Activated naive CD4-positive, alpha-beta T cell treated with anti-CD3 and anti-CD28 coated beads, Interleukin-2, amount 10 ng/mL, durations not matched to agents 7 days and 5 days (primary cell): ENCODE measurements at regions not wholly inside any gene's neighbourhood (a gene's known extent, or its start where the extent isn't known, plus 50 kb on each side); places are given as distances from the start of the nearest gene placed in this dataset.

Source experiments
- CTCF ChIA-PET: fragments of 350-600 bp; sonication (Branson Sonifier 250); formaldehyde crosslinking; loops from one replicate; lab custom pipeline; 2021; ENCODE audit warnings: antibody characterized with exemption; lab: Charles Lee
- DNase-seq: peaks from one replicate; pipeline ENCODE4 v3.0.0-alpha.2; 2020
- H3K27ac Mint-ChIP-seq: one replicate; pipeline ENCODE4 v1.8.0; 2021; ENCODE audit warnings: mild to moderate bottlenecking, moderate library complexity, mixed read lengths
- H3K27me3 Mint-ChIP-seq: one replicate; pipeline ENCODE4 v1.8.0; 2021; ENCODE audit warnings: mild to moderate bottlenecking, mixed read lengths
- H3K36me3 Mint-ChIP-seq: one replicate; pipeline ENCODE4 v1.8.0; 2021; ENCODE audit warnings: mixed read lengths
- H3K4me1 Mint-ChIP-seq: one replicate; pipeline ENCODE4 v1.8.0; 2021; ENCODE audit warnings: mixed read lengths
- H3K4me3 Mint-ChIP-seq: one replicate; pipeline ENCODE4 v1.8.0; 2021; ENCODE audit warnings: mild to moderate bottlenecking, moderate library complexity, mixed read lengths
- H3K9me3 Mint-ChIP-seq: one replicate; pipeline ENCODE4 v1.8.0; 2021; ENCODE audit warnings: mixed read lengths

DNA sequence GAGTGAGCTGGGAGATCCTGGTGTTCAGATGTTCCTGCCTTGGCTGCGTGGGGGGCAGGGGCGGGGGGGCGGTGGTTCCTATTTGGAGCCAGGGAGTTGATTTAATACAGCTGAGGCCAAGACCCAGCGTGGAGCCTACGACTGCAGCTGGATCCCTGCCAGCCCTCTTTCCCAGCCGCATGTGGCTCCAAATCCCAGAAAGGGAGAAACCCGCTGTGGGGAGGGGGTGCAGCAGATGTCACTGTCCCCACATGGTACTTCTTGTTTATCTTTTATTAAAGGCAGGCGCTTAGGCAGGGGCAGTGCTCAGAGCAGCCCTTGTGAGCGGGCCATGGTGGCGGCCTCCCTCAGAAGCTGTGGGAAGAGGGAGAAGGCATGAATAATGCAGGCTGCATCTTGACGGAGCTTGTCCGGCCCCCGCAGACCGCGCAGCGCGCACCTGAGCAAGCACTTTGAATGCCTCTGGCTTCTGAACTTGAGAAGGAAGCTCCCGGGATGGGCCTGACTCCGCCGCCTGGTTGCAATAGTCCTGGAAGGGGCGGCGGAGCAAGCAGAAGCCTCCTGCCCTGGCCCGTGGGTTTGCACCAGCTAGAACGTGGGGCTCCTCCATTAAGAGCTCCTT, 112.1 kb downstream of the GLI2 start:
- no peak overlapping the region for H3K27ac Mint-ChIP-seq
- H3K4me3 Mint-ChIP-seq: no peak overlapping the region
- no peaks in the 10 kb centered on the region for H3K36me3 Mint-ChIP-seq
- no peaks in the 10 kb centered on the region for H3K27me3 Mint-ChIP-seq
- CTCF ChIA-PET: no interaction called here
- no peaks in the 10 kb centered on the region for H3K9me3 Mint-ChIP-seq
- DNase-seq: no peak
- no peaks in the 10 kb centered on the region for H3K4me1 Mint-ChIP-seq

DNA sequence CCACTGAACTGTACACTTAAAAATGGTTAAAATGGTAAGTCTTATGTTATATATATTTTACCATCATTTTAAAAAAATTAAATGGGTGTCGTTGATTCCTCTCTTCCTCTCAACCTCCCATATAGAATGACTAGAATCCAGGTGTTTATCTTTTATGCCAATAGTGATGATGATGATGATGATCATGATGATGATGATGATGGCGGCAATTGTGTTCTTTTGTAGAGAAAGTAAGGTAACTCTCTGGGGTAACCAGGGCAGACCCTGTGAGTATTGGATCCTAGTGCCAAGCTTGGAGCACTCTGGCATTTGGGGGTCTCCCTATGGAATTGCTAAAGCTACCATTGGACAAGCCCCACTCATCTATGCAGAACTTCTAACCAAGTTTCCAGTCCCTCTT, 113.6 kb downstream of the GLI2 start:
- CTCF ChIA-PET: no interaction called here

DNA sequence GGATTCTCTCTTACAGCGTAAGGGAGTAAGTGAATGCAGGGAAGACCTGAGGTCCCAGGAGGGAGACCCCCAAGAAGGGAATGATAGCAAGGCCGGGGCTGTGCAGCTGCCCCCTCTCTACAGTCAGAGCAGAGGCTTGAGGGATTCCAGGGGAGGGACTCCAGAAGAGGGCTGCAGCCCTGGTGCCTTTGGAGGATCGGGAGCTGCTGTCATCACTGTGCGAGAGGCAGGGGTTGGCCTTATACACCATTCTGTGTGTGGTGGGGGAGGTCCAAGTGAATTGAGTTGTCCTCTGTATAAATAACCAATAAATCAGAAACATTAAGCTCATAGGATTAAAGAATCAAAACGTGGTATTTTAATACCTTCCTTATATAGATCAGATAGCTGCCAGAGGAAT, 114.9 kb downstream of the GLI2 start:
- no peak overlapping the region for H3K4me3 Mint-ChIP-seq
- CTCF ChIA-PET: no interaction called here
- H3K27ac Mint-ChIP-seq: no peak overlapping the region
- H3K9me3 Mint-ChIP-seq: no peaks in the 10 kb centered on the region
- DNase-seq: no peak
- no peaks in the 10 kb centered on the region for H3K36me3 Mint-ChIP-seq
- H3K4me1 Mint-ChIP-seq: no peaks in the 10 kb centered on the region
- H3K27me3 Mint-ChIP-seq: peaks cover 3% of the 10 kb centered on the region

More for the DNA sequence above, 113.6 kb downstream of the GLI2 start:
- Mint-ChIP-seq H3K9me3 (no peaks in the 10 kb centered on the region), H3K4me3 (no peak overlapping the region), H3K4me1 (no peaks in the 10 kb centered on the region), H3K27ac (no peak overlapping the region), H3K36me3 (no peaks in the 10 kb centered on the region), H3K27me3 (peaks cover 3% of the 10 kb centered on the region)
- DNase-seq: no peak

DNA sequence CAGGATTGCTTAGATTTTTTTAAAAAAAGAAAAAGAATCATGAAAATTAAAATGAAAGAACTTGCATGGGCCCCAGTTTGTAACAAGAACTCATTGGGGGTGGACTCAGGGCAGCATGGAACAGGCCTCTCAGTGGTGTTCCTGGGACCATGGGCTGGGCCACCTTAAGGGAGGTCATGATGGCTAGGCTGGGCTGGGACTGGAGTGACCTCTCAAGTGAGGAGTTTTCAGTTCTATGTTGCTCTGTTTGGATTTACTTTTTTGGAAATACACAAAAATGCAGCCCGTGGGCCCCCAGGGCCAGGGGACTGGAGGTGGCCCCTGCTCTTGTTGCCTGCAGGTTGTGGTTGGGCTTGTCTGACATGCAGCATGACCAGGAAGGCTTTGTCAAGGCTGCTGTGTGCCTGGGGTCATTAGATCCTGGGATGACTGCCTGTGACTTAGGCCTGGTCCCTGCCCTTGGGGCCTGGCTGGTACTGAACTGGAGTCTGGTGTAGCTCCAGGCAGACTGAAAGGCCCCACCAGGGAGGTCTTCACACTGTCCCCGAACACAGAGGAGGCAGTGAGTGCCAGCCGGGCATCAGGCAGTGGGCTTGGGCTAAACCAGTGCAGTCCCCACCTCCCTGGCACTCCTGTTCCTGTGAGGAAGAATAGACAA, 115.6 kb downstream of the GLI2 start:
- H3K4me3 Mint-ChIP-seq: no peak overlapping the region
- H3K4me1 Mint-ChIP-seq: no peaks in the 10 kb centered on the region
- DNase-seq: no peak
- no peak overlapping the region for H3K27ac Mint-ChIP-seq
- CTCF ChIA-PET: no interaction called here
- peaks cover 3% of the 10 kb centered on the region for H3K27me3 Mint-ChIP-seq
- no peaks in the 10 kb centered on the region for H3K36me3 Mint-ChIP-seq
- H3K9me3 Mint-ChIP-seq: no peaks in the 10 kb centered on the region

DNA sequence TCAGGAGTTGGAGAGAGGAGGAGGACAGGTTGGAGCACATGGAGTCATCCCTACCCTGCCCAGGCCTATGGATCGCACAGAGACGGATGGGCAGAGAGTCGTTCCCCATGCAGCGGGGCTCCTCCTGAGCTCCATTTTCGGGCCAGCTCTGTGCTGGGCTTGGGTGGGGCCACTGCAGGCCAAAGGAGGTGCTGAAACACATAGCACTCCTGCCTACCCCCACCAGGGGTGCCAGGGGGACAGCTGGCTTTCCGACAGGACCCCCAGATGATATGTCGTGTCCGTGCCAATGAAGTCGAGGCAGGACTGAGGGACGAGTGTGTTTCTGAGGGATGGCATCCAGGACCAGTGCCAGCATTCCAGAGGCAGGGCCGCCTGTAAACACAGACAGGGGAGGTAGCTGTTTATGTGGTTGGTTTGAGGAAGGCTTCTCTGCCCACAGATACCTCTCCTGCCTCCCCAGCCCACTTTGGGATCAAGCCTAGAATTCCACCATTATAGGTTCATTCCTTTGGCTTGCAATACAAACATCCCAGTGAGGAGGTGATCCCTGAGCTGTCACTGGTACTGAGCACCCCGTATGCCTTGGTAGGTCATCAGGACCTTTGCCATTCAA, 116.6 kb downstream of the GLI2 start:
- no peak for DNase-seq
- Mint-ChIP-seq H3K36me3 (no peaks in the 10 kb centered on the region), H3K4me3 (no peak overlapping the region), H3K27ac (no peak overlapping the region), H3K27me3 (peaks cover 3% of the 10 kb centered on the region), H3K9me3 (no peaks in the 10 kb centered on the region), H3K4me1 (no peaks in the 10 kb centered on the region)
- CTCF ChIA-PET: no interaction called here

DNA sequence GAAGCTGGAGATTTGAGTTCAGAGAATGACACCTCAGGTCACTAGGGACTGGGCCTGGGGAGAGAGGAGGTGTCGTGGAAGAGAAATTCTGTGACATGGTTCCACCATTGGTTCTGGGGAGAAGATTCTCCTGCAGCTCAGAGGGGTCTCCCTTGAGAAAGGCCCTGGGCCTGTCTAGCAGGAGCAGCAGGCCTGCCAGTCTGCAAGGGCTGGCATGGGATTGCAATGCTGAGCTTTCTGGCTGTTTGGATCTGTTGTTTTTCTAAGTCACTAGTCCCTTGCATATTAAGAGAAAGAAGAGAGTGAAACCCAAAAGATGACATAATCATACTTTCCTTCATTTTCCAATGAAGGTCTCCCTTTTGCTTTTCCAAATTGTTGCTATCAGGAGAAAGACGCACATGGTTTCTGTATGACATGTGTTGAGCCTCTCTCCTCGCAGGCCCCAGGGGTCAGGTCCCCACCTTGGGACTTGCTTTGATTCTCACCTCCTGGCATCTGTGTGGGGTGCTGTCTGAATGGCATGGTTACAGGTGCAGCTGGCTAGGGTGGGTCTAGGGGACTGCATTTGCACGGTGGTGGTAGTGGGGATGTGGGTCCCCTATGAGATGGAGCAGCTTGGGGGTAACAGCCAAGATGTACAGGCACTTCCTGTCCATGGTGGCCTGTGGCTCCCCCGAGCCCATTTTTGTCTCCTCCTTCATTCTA, 117.8 kb downstream of the GLI2 start:
- H3K36me3 Mint-ChIP-seq: no peaks in the 10 kb centered on the region
- CTCF ChIA-PET: no interaction called here
- no peak for DNase-seq
- no peak overlapping the region for H3K27ac Mint-ChIP-seq
- no peak overlapping the region for H3K4me3 Mint-ChIP-seq
- no peaks in the 10 kb centered on the region for H3K4me1 Mint-ChIP-seq
- peaks cover 3% of the 10 kb centered on the region for H3K27me3 Mint-ChIP-seq
- no peaks in the 10 kb centered on the region for H3K9me3 Mint-ChIP-seq

DNA sequence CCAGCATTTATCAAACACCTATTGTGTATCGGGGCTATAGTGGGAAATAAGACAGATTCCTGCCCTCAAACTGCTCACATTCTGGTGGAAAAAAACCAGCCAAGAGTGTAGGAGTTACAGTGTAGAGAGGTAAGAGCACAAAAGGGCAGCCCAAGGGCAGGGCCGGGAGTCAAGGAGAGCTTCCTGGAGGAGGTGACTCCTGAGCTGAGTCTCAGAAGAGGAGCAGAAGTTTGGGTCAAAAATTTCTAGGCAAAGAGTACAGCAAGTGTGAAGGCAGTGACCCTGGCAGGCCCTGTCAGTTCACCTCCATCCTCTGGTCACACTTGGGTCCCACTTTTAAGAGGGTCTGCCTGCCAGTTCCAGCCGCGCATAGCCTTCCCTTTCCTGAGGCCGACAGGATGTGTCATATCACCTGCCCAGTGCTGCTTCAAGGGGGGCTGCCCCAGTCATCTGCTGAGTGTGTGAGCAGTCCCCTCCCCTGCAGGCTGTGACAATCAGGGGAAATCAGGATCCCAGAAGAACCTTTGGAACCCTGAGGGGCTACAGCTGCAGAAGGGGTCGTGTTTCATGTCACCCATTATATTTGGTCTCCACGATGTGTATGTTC, 118.4 kb downstream of the GLI2 start:
- Mint-ChIP-seq H3K4me1 (no peaks in the 10 kb centered on the region), H3K27me3 (peaks cover 3% of the 10 kb centered on the region), H3K36me3 (no peaks in the 10 kb centered on the region), H3K27ac (no peak overlapping the region), H3K4me3 (no peak overlapping the region), H3K9me3 (no peaks in the 10 kb centered on the region)
- no peak for DNase-seq
- CTCF ChIA-PET: no interaction called here

DNA sequence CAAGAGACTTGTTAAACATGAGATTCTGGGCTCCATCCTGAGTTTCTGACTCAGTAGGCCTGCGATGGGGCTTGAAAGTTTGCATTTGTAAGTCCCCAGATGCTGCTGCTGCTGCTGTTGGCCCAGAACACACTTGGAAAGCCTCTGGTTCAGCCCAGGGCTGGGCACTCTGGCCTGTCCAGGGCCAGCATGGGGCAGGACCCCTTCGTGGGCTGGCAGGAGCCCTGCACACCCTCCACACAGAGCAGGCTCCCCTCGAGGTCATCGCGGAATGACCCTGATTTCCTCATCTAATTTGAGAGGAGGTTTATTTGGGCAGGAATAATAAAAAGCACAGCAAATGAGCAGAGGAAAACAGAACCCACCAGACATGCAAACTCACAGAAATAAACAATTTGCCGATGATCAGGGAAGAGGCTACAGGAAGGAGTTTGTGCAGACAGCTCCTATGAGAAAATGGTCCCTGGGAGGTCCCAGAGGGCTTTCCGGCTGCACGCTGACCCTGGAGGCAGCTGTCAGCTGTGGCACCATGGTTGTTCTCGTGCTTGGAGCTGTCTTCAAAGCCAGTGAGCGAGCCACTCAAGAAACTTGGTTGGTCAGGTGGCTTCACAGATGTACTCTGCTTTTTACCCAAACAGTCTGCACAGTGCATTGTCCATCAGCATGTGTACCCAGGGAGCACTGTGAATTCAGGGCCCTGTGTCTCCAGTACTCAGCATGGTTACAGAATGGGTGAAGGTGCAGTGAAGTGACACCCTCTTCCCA, 119.3 kb downstream of the GLI2 start:
- H3K27me3 Mint-ChIP-seq: peaks cover 3% of the 10 kb centered on the region
- CTCF ChIA-PET: no interaction called here
- H3K27ac Mint-ChIP-seq: no peak overlapping the region
- H3K4me1 Mint-ChIP-seq: no peaks in the 10 kb centered on the region
- no peaks in the 10 kb centered on the region for H3K9me3 Mint-ChIP-seq
- no peak overlapping the region for H3K4me3 Mint-ChIP-seq
- DNase-seq: no peak
- no peaks in the 10 kb centered on the region for H3K36me3 Mint-ChIP-seq

DNA sequence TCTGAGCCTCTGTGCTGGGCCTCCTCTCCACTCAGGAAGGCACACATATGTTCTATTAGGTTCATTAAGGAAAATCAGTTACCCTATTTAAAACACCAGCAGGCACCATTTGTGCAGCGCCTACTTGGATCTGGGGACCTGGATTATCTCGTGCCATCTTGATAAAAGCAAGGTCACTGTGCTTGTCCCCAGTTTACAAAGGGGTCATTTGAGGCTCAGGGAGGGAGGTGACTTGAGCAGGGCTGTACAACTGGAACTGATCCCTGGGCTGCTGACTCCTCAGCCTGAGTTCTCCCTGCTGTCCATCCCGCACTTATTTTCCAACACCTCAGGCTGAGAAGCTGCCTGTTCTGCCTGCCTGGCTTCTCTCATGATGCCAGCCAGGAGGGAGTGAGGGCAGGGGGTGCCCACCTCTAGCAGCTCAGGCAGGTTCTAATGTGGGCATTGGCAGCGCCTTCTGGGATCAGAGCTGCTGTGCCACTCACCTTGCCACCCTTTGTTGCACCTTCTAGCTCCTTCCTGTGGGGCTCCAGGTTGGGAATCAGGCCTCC, 120.3 kb downstream of the GLI2 start:
- Mint-ChIP-seq H3K4me3 (no peak overlapping the region), H3K27ac (no peak overlapping the region), H3K9me3 (no peaks in the 10 kb centered on the region), H3K36me3 (no peaks in the 10 kb centered on the region), H3K4me1 (no peaks in the 10 kb centered on the region), H3K27me3 (peaks cover 3% of the 10 kb centered on the region)
- CTCF ChIA-PET: no interaction called here
- DNase-seq: no peak

DNA sequence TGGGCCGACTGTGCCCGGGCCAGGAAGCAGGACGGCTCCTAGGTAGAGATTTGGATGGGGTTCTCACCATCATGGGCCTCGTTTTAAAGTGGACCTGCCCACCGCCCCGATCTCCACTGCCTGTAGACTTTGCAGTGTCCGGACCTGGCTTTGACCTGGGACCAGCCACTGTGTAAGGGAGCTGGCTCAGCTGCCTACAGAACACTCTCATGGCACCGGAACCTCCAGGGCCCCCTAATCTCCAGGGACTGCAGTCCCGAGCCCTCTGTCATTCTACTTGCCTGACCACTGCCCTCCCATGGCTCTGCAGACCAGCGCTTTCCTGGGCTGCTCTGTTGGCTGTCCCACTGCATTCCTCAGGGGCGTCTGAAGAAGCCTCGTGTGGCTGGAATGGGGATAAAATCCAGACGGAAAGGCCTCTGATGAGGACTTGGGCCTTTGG, 120.8 kb downstream of the GLI2 start:
- no peak overlapping the region for H3K27ac Mint-ChIP-seq
- H3K4me1 Mint-ChIP-seq: no peaks in the 10 kb centered on the region
- CTCF ChIA-PET: no interaction called here
- H3K27me3 Mint-ChIP-seq: peaks cover 3% of the 10 kb centered on the region
- no peaks in the 10 kb centered on the region for H3K9me3 Mint-ChIP-seq
- no peak for DNase-seq
- H3K36me3 Mint-ChIP-seq: no peaks in the 10 kb centered on the region
- H3K4me3 Mint-ChIP-seq: no peak overlapping the region

DNA sequence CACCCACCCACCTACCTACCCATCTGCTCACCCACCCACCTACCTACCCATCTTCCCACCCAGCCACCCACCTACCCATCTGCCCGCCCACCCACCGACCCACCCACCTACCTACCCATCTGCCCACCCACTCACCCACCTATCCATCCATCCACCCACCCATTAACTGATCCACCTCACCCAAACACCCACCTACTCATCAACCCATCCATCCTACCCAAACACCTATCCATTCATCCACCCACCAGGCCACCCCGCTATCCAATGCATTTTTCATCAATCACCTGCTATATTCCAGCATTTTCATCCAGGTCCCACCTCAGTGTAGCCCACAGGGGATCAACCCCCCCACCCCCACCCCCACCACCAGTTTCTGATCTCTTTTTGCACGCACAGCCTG, 121.8 kb downstream of the GLI2 start:
- Mint-ChIP-seq H3K4me3 (no peak overlapping the region), H3K27ac (no peak overlapping the region), H3K36me3 (no peaks in the 10 kb centered on the region), H3K27me3 (peaks cover 3% of the 10 kb centered on the region), H3K9me3 (no peaks in the 10 kb centered on the region), H3K4me1 (no peaks in the 10 kb centered on the region)
- no peak for DNase-seq
- CTCF ChIA-PET: no interaction called here

DNA sequence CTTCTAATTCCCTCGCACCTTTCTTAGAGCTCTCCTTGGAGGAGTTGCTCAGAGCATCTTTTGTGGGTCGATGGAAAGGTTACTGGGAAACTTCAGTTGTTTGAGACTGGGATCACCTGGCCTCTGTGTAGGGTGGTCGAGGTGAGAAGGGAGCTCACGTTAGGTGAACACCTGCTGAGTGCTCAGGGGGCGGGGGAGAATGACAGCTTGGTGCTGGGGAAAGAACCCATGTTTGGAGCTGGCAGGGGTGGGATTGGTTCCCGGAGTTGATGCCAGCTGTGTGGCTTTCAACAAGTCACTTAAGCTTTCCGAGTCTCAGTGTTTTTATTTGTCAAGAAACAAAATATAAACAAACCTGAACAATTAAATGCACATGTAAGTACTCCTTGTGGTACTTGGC, 122.3 kb downstream of the GLI2 start:
- Mint-ChIP-seq H3K9me3 (no peaks in the 10 kb centered on the region), H3K4me1 (no peaks in the 10 kb centered on the region), H3K36me3 (no peaks in the 10 kb centered on the region), H3K27me3 (peaks cover 3% of the 10 kb centered on the region), H3K4me3 (no peak overlapping the region), H3K27ac (no peak overlapping the region)
- no peak for DNase-seq
- CTCF ChIA-PET: no interaction called here

DNA sequence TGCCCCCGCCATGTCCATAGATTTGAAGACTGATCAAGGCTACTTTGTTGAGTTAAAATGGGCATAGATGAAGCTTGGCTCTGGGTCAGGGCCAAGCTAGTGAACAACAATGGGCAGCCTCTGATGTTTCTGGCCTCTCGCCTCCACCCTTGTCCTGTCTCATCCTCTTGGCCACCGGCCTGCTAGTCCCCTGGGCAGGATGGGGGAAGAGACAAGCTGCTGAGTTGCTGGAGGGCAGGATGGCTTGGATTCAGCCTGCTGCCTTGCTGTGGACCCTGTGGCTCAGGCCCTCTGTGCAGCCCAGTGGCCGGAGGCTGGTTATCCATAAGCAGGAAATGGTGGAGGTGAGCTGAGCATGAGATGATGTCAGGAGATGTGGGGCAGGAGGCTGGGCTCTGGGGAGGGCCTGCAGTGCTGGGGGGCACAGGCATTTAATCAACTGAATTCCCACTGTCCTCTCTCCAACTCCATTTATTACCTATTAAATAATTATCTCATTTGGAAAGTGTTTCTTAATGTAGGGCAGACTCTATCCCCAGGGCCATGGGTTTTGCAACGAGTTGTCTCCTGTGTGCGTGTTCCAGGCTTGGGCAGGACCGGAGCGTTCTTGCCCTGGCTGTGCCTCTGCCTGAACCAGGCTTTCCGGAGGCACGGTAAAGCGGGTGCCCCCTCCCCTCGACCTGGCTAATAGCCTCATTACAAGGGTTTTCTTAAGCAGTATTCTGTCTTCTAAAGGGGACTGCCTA, 122.9 kb downstream of the GLI2 start:
- Mint-ChIP-seq H3K4me3 (no peak overlapping the region), H3K27ac (no peak overlapping the region), H3K27me3 (peaks cover 3% of the 10 kb centered on the region), H3K9me3 (no peaks in the 10 kb centered on the region), H3K36me3 (no peaks in the 10 kb centered on the region), H3K4me1 (no peaks in the 10 kb centered on the region)
- CTCF ChIA-PET: no interaction called here
- DNase-seq: no peak
